ENCODE measurements at regions not wholly inside any gene's neighbourhood (a gene's known extent, or its start where the extent isn't known, plus 50 kb on each side); places are given as distances from the start of the nearest gene placed in this dataset.

DNA sequence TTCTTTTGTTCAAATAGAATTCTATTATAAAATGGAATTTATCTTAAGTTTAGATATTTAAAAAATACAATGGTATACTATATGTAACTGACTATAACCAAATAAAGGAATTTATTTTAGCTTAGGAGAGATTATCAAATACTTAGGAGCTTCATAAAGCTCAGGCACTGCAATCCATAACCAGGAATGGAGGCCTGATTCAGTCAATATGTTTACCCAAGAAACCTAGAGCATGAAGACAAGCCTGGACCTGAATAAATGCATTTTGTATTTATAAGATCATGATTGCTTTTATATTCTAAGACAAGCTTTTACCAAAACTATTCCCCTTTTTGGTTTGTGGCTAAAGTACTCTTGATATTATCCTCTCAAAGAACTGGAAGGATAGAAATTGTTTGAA, 742.6 kb downstream of the FAT4 start:
- TF ChIP-seq, protein P1, sequence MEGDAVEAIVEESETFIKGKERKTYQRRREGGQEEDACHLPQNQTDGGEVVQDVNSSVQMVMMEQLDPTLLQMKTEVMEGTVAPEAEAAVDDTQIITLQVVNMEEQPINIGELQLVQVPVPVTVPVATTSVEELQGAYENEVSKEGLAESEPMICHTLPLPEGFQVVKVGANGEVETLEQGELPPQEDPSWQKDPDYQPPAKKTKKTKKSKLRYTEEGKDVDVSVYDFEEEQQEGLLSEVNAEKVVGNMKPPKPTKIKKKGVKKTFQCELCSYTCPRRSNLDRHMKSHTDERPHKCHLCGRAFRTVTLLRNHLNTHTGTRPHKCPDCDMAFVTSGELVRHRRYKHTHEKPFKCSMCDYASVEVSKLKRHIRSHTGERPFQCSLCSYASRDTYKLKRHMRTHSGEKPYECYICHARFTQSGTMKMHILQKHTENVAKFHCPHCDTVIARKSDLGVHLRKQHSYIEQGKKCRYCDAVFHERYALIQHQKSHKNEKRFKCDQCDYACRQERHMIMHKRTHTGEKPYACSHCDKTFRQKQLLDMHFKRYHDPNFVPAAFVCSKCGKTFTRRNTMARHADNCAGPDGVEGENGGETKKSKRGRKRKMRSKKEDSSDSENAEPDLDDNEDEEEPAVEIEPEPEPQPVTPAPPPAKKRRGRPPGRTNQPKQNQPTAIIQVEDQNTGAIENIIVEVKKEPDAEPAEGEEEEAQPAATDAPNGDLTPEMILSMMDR (IDR thresholded peaks at IDR 0.05; ENCODE audit: extremely low read depth in 1 of 2, insufficient read depth in 1 of 2, low read depth in 1 of 2, low read length in 2 of 2): no peak
- no peak for TF ChIP-seq POLR2A (IDR thresholded peaks at IDR 0.05; ENCODE audit: low read depth, low read length)
- no peak for TF ChIP-seq FOS (IDR thresholded peaks at IDR 0.05; ENCODE audit: borderline replicate concordance, insufficient read depth, low read length)
- no peak for TF ChIP-seq POLR2AphosphoS5 (IDR thresholded peaks at IDR 0.05; ENCODE audit: insufficient read depth, low read depth, low read length)
- no peak for TF ChIP-seq EZH2 (IDR thresholded peaks at IDR 0.05; ENCODE audit: borderline replicate concordance, low read depth, low read length, severe bottlenecking)
